GM12892 (cell line): ENCODE measurements at regions not wholly inside any gene's neighbourhood (a gene's known extent, or its start where the extent isn't known, plus 50 kb on each side); places are given as distances from the start of the nearest gene placed in this dataset.
"Not testable (repeated sequence)": the region's sequence is repeated elsewhere in the genome, so short reads cannot be mapped to it uniquely, and the experiment has no call there.

Source experiments
- POLR2A ChIP-seq: IDR thresholded peaks from 2 replicates; pipeline ENCODE4 v1.6.1; 2011; ENCODE audit warnings: low read depth, low read length, control low read depth
- POLR2AphosphoS5 ChIP-seq: IDR thresholded peaks from 2 replicates; pipeline ENCODE4 v1.6.1; 2011; ENCODE audit warnings: low read depth, low read length, control low read depth
- TAF1 ChIP-seq: IDR thresholded peaks from 2 replicates; pipeline ENCODE4 v1.6.1; 2011; ENCODE audit warnings: low read depth, mild to moderate bottlenecking, control low read depth, low read length, borderline replicate concordance

DNA sequence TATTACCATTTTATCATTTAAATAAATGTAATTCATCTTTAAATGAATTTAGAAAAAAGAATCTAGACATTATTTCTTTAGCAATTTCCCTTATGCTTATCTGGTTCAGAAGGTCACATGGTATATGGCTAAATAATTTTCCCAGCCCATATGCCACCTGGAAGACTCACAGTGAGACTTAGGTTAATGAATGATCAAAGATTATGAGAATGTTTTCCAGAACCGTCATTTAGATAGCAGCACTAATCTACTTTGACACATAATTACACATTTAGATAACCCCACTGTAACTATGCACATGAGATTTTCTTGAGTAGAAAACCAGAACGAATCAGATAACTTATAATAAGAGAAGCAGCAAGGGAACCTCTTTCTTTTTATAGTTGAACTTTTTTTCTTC, 124.9 kb upstream of the CCDC180 start:
- TF ChIP-seq POLR2AphosphoS5, POLR2A, TAF1: not testable (repeated sequence)
